GM19238 (cell line): ENCODE measurements at regions not wholly inside any gene's neighbourhood (a gene's known extent, or its start where the extent isn't known, plus 50 kb on each side); places are given as distances from the start of the nearest gene placed in this dataset.

Experiments
- DNase-seq: peaks from one replicate; pipeline ENCODE4 v3.0.0; 2011; ENCODE audit warnings: low spot score; ENCODE audit not compliant: insufficient read length

GRCh38 chr9:93900971-93901861 is 53.9 kb downstream of the BARX1 start:
- no peak for DNase-seq

- DNase-seq = no peak
Observed at GRCh38 chr9:93900436-93900819, 54.7 kb downstream of the BARX1 start.

GRCh38 chr9:93899609-93900435 is 55.3 kb downstream of the BARX1 start:
- no peak for DNase-seq

GRCh38 chr9:93898502-93899426 is 56.4 kb downstream of the BARX1 start:
- no peak for DNase-seq

- DNase-seq = no peak
Observed at GRCh38 chr9:93898026-93898425, 57.1 kb downstream of the BARX1 start.

GRCh38 chr9:93897075-93897970 is 57.8 kb downstream of the BARX1 start:
- no peak for DNase-seq

- DNase-seq = no peak
Observed at GRCh38 chr9:93896496-93897033, 58.6 kb downstream of the BARX1 start.

GRCh38 chr9:93896093-93896492 is 59.1 kb downstream of the BARX1 start:
- no peak for DNase-seq

- no peak for DNase-seq
Observed at GRCh38 chr9:93895535-93895934, 59.6 kb downstream of the BARX1 start.

- no peak for DNase-seq
Observed at GRCh38 chr9:93894691-93895079, 60.5 kb downstream of the BARX1 start.

- DNase-seq = no peak
Observed at GRCh38 chr9:93893899-93894690, 61.1 kb downstream of the BARX1 start.

GRCh38 chr9:93893194-93893593 is 62.0 kb downstream of the BARX1 start:
- no peak for DNase-seq

GRCh38 chr9:93892748-93893147 is 62.4 kb downstream of the BARX1 start:
- DNase-seq = no peak

GRCh38 chr9:93891549-93892310 is 63.4 kb downstream of the BARX1 start:
- no peak for DNase-seq

GRCh38 chr9:93891050-93891449 is 64.1 kb downstream of the BARX1 start:
- DNase-seq = no peak

- DNase-seq = no peak
Observed at GRCh38 chr9:93890436-93890935, 64.7 kb downstream of the BARX1 start.

GRCh38 chr9:93886911-93887310 is 68.2 kb downstream of the BARX1 start:
- DNase-seq = no peak

GRCh38 chr9:93884808-93885207 is 70.3 kb downstream of the BARX1 start:
- no peak for DNase-seq
